HepG2 (cell line): ENCODE measurements at regions not wholly inside any gene's neighbourhood (a gene's known extent, or its start where the extent isn't known, plus 50 kb on each side); places are given as distances from the start of the nearest gene placed in this dataset.

Source experiments
- ATAC-seq: fragments of 200-7000 bp; cut with Tn5 transposase; 3 replicates; pipeline ENCODE4 v1.9.1; 2020; ENCODE audit warnings: mild to moderate bottlenecking, moderate library complexity
- BruUV-seq: library from RNA; stranded (reverse); fragments of 400-500 nt; replicated peaks from 2 replicates; lab custom pipeline; 2021; lab: Mats Ljungman, UMichigan
- CTCF ChIA-PET: fragments of 300-600 bp; formaldehyde crosslinking; extraction: SDS; loops from one replicate; lab custom pipeline; 2021; ENCODE audit warnings: low total read pairs, inconsistent platforms, low intra/inter-chr PET ratio; lab: Yijun Ruan, JAX
- POLR2A ChIA-PET: fragments of 350-600 bp; sonication (Branson Sonifier 250); formaldehyde crosslinking; loops from one replicate; lab custom pipeline; 2020; ENCODE audit warnings: antibody characterized with exemption, inconsistent platforms; lab: Yijun Ruan, JAX
- DNase-seq: peaks from one replicate; pipeline ENCODE4 v3.0.0-alpha.2; 2015; ENCODE audit warnings: low spot score
- FAIRE-seq: peaks from 3 replicates; lab custom pipeline; 2011; peaks lifted over from hg19 to GRCh38; lab: Jason Lieb, UNC
- H2AFZ ChIP-seq: one replicate; pipeline ENCODE4 v1.6.1; 2011; ENCODE audit warnings: low read length, inconsistent platforms
- H3K27ac ChIP-seq: fragments of 300-600 bp; 3 replicates; pipeline ENCODE4 v1.8.0; 2011; ENCODE audit warnings: mixed run types, mild to moderate bottlenecking, mixed read lengths, low read length, inconsistent platforms; ENCODE audit not compliant: insufficient read depth; ENCODE audit errors: extremely low read length
- H3K27me3 ChIP-seq, 2 experiments: fragments of 200-600 bp in 1 of 2; 2 replicates in 1 of 2; 3 replicates in 1 of 2; pipeline versions ENCODE4 v1.6.0 to v1.8.0; 2011; ENCODE audit warnings: low read length in 2 of 2, mild to moderate bottlenecking in 2 of 2, moderate library complexity in 2 of 2, inconsistent platforms in 1 of 2; ENCODE audit not compliant: insufficient read depth in 2 of 2, control insufficient read depth in 1 of 2
- H3K36me3 ChIP-seq, 2 experiments: fragments of 200-600 bp in 1 of 2; replicated peaks in 1 of 2; 2 replicates in 1 of 2; 3 replicates in 1 of 2; pipeline versions ENCODE4 v1.5.1 to v1.8.0; 2011; ENCODE audit warnings: low read length in 2 of 2, inconsistent platforms in 1 of 2; ENCODE audit not compliant: insufficient read depth in 2 of 2, control insufficient read depth in 1 of 2
- H3K4me1 ChIP-seq: 2 replicates; pipeline ENCODE4 v1.5.1; 2012; ENCODE audit warnings: low read length, inconsistent platforms; ENCODE audit not compliant: insufficient read depth
- H3K4me2 ChIP-seq: 2 replicates; pipeline ENCODE4 v1.6.0; 2011; ENCODE audit warnings: low read depth, low read length, inconsistent platforms
- H3K4me3 ChIP-seq, 3 experiments: fragments of 200-600 bp in 1 of 3; sonication (generic), shearing (Covaris generic) in 1 of 3; replicated peaks in 1 of 3; 2 replicates each; pipeline ENCODE4 v1.5.1; 2011 to 2016; ENCODE audit warnings: low read length in 3 of 3, inconsistent platforms in 2 of 3, low read depth in 2 of 3, mild to moderate bottlenecking in 2 of 3, control low read depth in 1 of 3, mixed read lengths in 1 of 3; ENCODE audit not compliant: insufficient read depth in 1 of 3
- H3K79me2 ChIP-seq: one replicate; pipeline ENCODE4 v1.6.1; 2011; ENCODE audit warnings: low read length, inconsistent platforms; ENCODE audit not compliant: insufficient read depth
- H3K9ac ChIP-seq: 2 replicates; pipeline ENCODE4 v1.6.0; 2011; ENCODE audit warnings: mild to moderate bottlenecking, low read depth, low read length, inconsistent platforms; ENCODE audit not compliant: insufficient read depth
- H3K9me3 ChIP-seq: 2 replicates; pipeline ENCODE4 v1.5.1; 2012; ENCODE audit warnings: mild to moderate bottlenecking, low read length
- H4K20me1 ChIP-seq: 2 replicates; pipeline ENCODE4 v1.6.0; 2011; ENCODE audit warnings: inconsistent platforms, mild to moderate bottlenecking, low read length, moderate library complexity; ENCODE audit not compliant: insufficient read depth
- CBFB ChIP-seq: sonication (generic); formaldehyde crosslinking; IDR thresholded peaks from 2 replicates; pipeline ENCODE4 v1.4.0; 2020; ENCODE audit warnings: missing genetic modification reagents
- CC2D1A ChIP-seq: sonication (generic); formaldehyde crosslinking; IDR thresholded peaks from 2 replicates; pipeline ENCODE4 v1.8.1; 2023; ENCODE audit warnings: mild to moderate bottlenecking, missing genetic modification reagents
- CENPX ChIP-seq: sonication (generic); formaldehyde crosslinking; IDR thresholded peaks from 2 replicates; pipeline ENCODE4 v1.9.0; 2021; ENCODE audit warnings: mild to moderate bottlenecking, missing genetic modification reagents, moderate library complexity
- ELF3 ChIP-seq: IDR thresholded peaks from 2 replicates; pipeline ENCODE4 v1.6.1; 2016; ENCODE audit warnings: missing genetic modification reagents, missing compliant biosample characterization
- HCFC1 ChIP-seq: fragments of 150-350 bp; IDR thresholded peaks from 2 replicates; pipeline ENCODE4 v1.6.1; 2014; ENCODE audit warnings: low read depth, low read length
- MLX ChIP-seq: IDR thresholded peaks from 2 replicates; pipeline ENCODE4 v1.6.1; 2016
- MYPOP ChIP-seq: sonication (generic); formaldehyde crosslinking; IDR thresholded peaks from 2 replicates; pipeline ENCODE4 v1.8.1; 2023; ENCODE audit warnings: mild to moderate bottlenecking, moderate library complexity, missing genetic modification reagents
- NFIB ChIP-seq: sonication (generic); formaldehyde crosslinking; IDR thresholded peaks from 2 replicates; pipeline ENCODE4 v1.9.0; 2021; ENCODE audit warnings: missing genetic modification reagents, mild to moderate bottlenecking, borderline replicate concordance
- NFRKB ChIP-seq: fragments of 450-650 bp; IDR thresholded peaks from 2 replicates; pipeline ENCODE4 v1.6.1; 2017
- SPEN ChIP-seq: sonication (generic); formaldehyde crosslinking; IDR thresholded peaks from 2 replicates; pipeline ENCODE4 v1.5.1; 2020; ENCODE audit warnings: low read depth, mild to moderate bottlenecking, missing genetic modification reagents
- TEAD3 ChIP-seq: optimal IDR thresholded peaks from 2 replicates; pipeline ENCODE3; 2016; ENCODE audit warnings: borderline replicate concordance
- THYN1 ChIP-seq: sonication (generic); formaldehyde crosslinking; IDR thresholded peaks from 2 replicates; pipeline ENCODE4 v1.8.1; 2023; ENCODE audit warnings: low read depth, mild to moderate bottlenecking, moderate library complexity, missing genetic modification reagents, borderline replicate concordance
- ZMYM4 ChIP-seq: sonication (generic); formaldehyde crosslinking; IDR thresholded peaks from 2 replicates; pipeline ENCODE4 v1.8.1; 2023; ENCODE audit warnings: mild to moderate bottlenecking, missing genetic modification reagents
- ZNF567 ChIP-seq: sonication (generic); formaldehyde crosslinking; IDR thresholded peaks from 2 replicates; pipeline ENCODE4 v1.8.1; 2023; ENCODE audit warnings: mild to moderate bottlenecking, missing genetic modification reagents, borderline replicate concordance
- ZNF569 ChIP-seq: sonication (generic); formaldehyde crosslinking; IDR thresholded peaks from 2 replicates; pipeline ENCODE4 v1.5.0; 2020; ENCODE audit warnings: mild to moderate bottlenecking, missing genetic modification reagents, moderate library complexity, borderline replicate concordance
- ZNF709 ChIP-seq: sonication (generic); formaldehyde crosslinking; IDR thresholded peaks from 2 replicates; pipeline ENCODE4 v1.5.0; 2020; ENCODE audit warnings: mild to moderate bottlenecking, missing genetic modification reagents
- ZNF737 ChIP-seq: sonication (generic); formaldehyde crosslinking; IDR thresholded peaks from 2 replicates; pipeline ENCODE4 v1.5.0; 2020; ENCODE audit warnings: missing genetic modification reagents, mild to moderate bottlenecking, borderline replicate concordance
- ZNF772 ChIP-seq: sonication (generic); formaldehyde crosslinking; IDR thresholded peaks from 2 replicates; pipeline ENCODE4 v1.5.0; 2020; ENCODE audit warnings: mild to moderate bottlenecking, missing genetic modification reagents
- WGBS: methylation state at CpG from one replicate; pipeline ENCODE4 v1.1.6; 2017; ENCODE audit warnings: low lambda C conversion rate; 5-methylcytosine and 5-hydroxymethylcytosine counted together
- in situ Hi-C: cut with HindIII; loops from 2 replicates; pipeline ENCODE4 v1.10.0; 2017; ENCODE audit warnings: low pct_unique_long_range_greater_than_20kb; ENCODE audit not compliant: extremely low pct_ligation_motif_present
- intact Hi-C: fragments of 100-400 bp; cut with micrococcal nuclease; formaldehyde crosslinking; loops from one replicate; pipeline ENCODE4 v1.10.0; 2022; ENCODE audit not compliant: unreplicated experiment
- TF ChIP-seq, protein P1 (sequence below): sonication (generic); formaldehyde crosslinking; IDR thresholded peaks from 2 replicates; pipeline ENCODE4 v1.4.0; 2020; ENCODE audit warnings: missing genetic modification reagents
- TF ChIP-seq, protein P2 (sequence below): sonication (generic); formaldehyde crosslinking; IDR thresholded peaks from 2 replicates; pipeline ENCODE4 v1.5.1; 2020; ENCODE audit warnings: missing genetic modification reagents, mild to moderate bottlenecking, borderline replicate concordance

GRCh38 chr7:49636400-49636799, 137.0 kb upstream of the VWC2 start (continued):
- TF ChIP-seq SPEN (CRISPR knock-in tag) (no peak), MLX (no peak), NFRKB (no peak), HCFC1 (no peak)

DNA sequence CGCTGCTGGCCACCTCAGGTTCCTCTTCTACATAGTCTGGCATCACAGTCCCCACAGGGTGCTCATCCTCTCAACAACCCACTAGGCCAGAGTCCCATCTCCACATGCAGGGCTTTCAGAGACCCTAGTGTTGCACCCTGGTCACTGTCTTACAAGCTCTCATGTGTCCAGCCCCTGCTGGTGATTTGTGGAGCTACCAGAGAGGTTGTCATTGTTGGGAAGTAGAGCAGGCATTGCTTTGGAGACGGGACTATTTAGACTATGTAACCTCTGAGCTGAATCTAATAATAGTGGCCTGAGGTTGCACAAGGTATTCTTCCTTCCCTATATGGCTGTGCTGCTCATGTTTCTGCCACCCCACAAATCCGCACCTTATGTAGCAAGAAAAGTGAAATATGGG, 135.3 kb upstream of the VWC2 start:
- Histone ChIP-seq H3K4me3 (no peak overlapping the region), H3K4me1 (no peaks in the 10 kb centered on the region), H3K9ac (no peak overlapping the region), H3K9me3 (no peaks in the 10 kb centered on the region; the same call in 1 of the 2 replicates), H4K20me1 (no peaks in the 10 kb centered on the region), H3K79me2 (no peaks in the 10 kb centered on the region), H3K36me3 (no peaks in the 10 kb centered on the region), H3K27me3 (no peaks in the 10 kb centered on the region), H2AFZ (no peak overlapping the region), H3K27ac (no peak overlapping the region), H3K4me2 (no peak overlapping the region)
- DNase-seq (no peak), FAIRE-seq (no peak), ATAC-seq (no peak)
- WGBS: 3% methylated on average over 3 of the region's 3 CpGs
- TF ChIP-seq ZMYM4 (CRISPR knock-in tag): no peak
- TF ChIP-seq, protein P1, sequence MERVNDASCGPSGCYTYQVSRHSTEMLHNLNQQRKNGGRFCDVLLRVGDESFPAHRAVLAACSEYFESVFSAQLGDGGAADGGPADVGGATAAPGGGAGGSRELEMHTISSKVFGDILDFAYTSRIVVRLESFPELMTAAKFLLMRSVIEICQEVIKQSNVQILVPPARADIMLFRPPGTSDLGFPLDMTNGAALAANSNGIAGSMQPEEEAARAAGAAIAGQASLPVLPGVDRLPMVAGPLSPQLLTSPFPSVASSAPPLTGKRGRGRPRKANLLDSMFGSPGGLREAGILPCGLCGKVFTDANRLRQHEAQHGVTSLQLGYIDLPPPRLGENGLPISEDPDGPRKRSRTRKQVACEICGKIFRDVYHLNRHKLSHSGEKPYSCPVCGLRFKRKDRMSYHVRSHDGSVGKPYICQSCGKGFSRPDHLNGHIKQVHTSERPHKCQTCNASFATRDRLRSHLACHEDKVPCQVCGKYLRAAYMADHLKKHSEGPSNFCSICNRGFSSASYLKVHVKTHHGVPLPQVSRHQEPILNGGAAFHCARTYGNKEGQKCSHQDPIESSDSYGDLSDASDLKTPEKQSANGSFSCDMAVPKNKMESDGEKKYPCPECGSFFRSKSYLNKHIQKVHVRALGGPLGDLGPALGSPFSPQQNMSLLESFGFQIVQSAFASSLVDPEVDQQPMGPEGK (CRISPR knock-in tag): no peak
- TF ChIP-seq CENPX (CRISPR knock-in tag): no peak
- TF ChIP-seq ZNF569 (CRISPR knock-in tag): no peak
- no peak for TF ChIP-seq ZNF737
- no peak for TF ChIP-seq TEAD3 (CRISPR knock-in tag)
- no peak for TF ChIP-seq ELF3 (CRISPR knock-in tag)
- no peak for TF ChIP-seq CC2D1A (CRISPR knock-in tag)
- no peak for TF ChIP-seq MYPOP (CRISPR knock-in tag)
- no peak for TF ChIP-seq ZNF709 (CRISPR knock-in tag)
- TF ChIP-seq THYN1 (CRISPR knock-in tag): no peak
- TF ChIP-seq, protein P2, sequence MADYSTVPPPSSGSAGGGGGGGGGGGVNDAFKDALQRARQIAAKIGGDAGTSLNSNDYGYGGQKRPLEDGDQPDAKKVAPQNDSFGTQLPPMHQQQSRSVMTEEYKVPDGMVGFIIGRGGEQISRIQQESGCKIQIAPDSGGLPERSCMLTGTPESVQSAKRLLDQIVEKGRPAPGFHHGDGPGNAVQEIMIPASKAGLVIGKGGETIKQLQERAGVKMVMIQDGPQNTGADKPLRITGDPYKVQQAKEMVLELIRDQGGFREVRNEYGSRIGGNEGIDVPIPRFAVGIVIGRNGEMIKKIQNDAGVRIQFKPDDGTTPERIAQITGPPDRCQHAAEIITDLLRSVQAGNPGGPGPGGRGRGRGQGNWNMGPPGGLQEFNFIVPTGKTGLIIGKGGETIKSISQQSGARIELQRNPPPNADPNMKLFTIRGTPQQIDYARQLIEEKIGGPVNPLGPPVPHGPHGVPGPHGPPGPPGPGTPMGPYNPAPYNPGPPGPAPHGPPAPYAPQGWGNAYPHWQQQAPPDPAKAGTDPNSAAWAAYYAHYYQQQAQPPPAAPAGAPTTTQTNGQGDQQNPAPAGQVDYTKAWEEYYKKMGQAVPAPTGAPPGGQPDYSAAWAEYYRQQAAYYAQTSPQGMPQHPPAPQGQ (CRISPR knock-in tag): no peak
- TF ChIP-seq NFIB (CRISPR knock-in tag): no peak
- TF ChIP-seq ZNF772 (CRISPR knock-in tag): no peak
- no peak for TF ChIP-seq CBFB (CRISPR knock-in tag)
- TF ChIP-seq ZNF567 (CRISPR knock-in tag): no peak
- ChIA-PET CTCF (no interaction called here), POLR2A (no interaction called here)
- BruUV-seq: no TSS peak
- intact Hi-C loops: no loop called here
- in situ Hi-C loops: no loop called here
